Sigmoid colon (tissue), 6 donors: ENCODE measurements at regions not wholly inside any gene's neighbourhood (a gene's known extent, or its start where the extent isn't known, plus 50 kb on each side); places are given as distances from the start of the nearest gene placed in this dataset.

Experiments
- DNase-seq: peaks from one replicate; pipeline ENCODE4 v3.0.0-alpha.2; 2019
- H3K27ac ChIP-seq, 4 donors: fragments of 200-600 bp; sonication (generic); one replicate each; pipeline ENCODE4 v1.5.1; 2016 to 2019; ENCODE audit warnings: mild to moderate bottlenecking in 1 of 4
- H3K27me3 ChIP-seq, 3 donors: fragments of 200-600 bp; sonication (generic); one replicate each; pipeline ENCODE4 v1.5.1; 2019; ENCODE audit warnings: mild to moderate bottlenecking in 1 of 3
- H3K36me3 ChIP-seq, 4 donors: fragments of 200-600 bp; sonication (generic); one replicate each; pipeline ENCODE4 v1.5.1; 2016 to 2019
- H3K4me1 ChIP-seq, 4 donors: fragments of 200-600 bp; sonication (generic); one replicate each; pipeline ENCODE4 v1.5.1; 2017 to 2019
- H3K4me3 ChIP-seq, 4 donors: fragments of 200-600 bp; sonication (generic); one replicate each; pipeline ENCODE4 v1.5.1; 2017 to 2019; ENCODE audit warnings: mild to moderate bottlenecking in 2 of 4, moderate library complexity in 1 of 4
- H3K9me3 ChIP-seq, 4 donors: fragments of 200-600 bp in 3 of 4; sonication (generic) in 3 of 4; one replicate each; pipeline versions ENCODE4 v1.5.1 to v1.6.1; 2013 to 2019
- CTCF ChIP-seq, 4 experiments: fragments of 450-650 bp in 3 of 4; fragments of 200-600 bp in 1 of 4; IDR thresholded peaks; one replicate each; pipeline ENCODE4 v1.5.1; 2016 to 2019; ENCODE audit warnings: antibody characterized with exemption in 4 of 4, mild to moderate bottlenecking in 3 of 4, moderate library complexity in 2 of 4
- EP300 ChIP-seq, 4 donors: sonication (generic); formaldehyde crosslinking; IDR thresholded peaks; one replicate each; pipeline ENCODE4 v1.6.1; 2017; ENCODE audit warnings: antibody characterized with exemption in 4 of 4
- POLR2A ChIP-seq, 2 donors: fragments of 450-650 bp; IDR thresholded peaks; one replicate each; pipeline ENCODE4 v1.6.1; 2016; ENCODE audit warnings: antibody characterized with exemption in 2 of 2, mild to moderate bottlenecking in 2 of 2, moderate library complexity in 2 of 2
- POLR2AphosphoS5 ChIP-seq, 4 donors: sonication (generic); formaldehyde crosslinking; IDR thresholded peaks; one replicate each; pipeline ENCODE4 v1.6.1; 2017; ENCODE audit warnings: antibody characterized with exemption in 4 of 4
- WGBS, 2 donors: extraction: QIAGEN DNeasy Blood & Tissue Kit; methylation state at CpG; one replicate each; pipeline ENCODE4 v1.1.7; 2013; 5-methylcytosine and 5-hydroxymethylcytosine counted together
- intact Hi-C: fragments of 100-400 bp; cut with DNase I; formaldehyde crosslinking; loops from one replicate; pipeline ENCODE4 v1.15.1; 2023
- donor health status: healthy with polysubstance abuse.
- donor health status: healthy.

GRCh38 chr2:10984418-10985135, 72.8 kb downstream of the KCNF1 start:
- Histone ChIP-seq H3K4me1 (no peaks in the 10 kb centered on the region), H3K27me3 (peaks cover 0 to 18% (median 0%) of the 10 kb centered on the region in 3 donors), H3K4me3 (no peak overlapping the region), H3K9me3 (no peaks in the 10 kb centered on the region), H3K36me3 (no peaks in the 10 kb centered on the region), H3K27ac (no peak overlapping the region)
- no peak for DNase-seq
- intact Hi-C loops: no loop called here
- WGBS, 2 donors: 86% methylated on average over 6 of the region's 6 CpGs
- no peak for TF ChIP-seq CTCF (IDR thresholded peaks at IDR 0.05)
- TF ChIP-seq POLR2AphosphoS5 (IDR thresholded peaks at IDR 0.05): no peak
- no peak for TF ChIP-seq POLR2A (IDR thresholded peaks at IDR 0.05)
- no peak for TF ChIP-seq EP300 (IDR thresholded peaks at IDR 0.05)

DNA sequence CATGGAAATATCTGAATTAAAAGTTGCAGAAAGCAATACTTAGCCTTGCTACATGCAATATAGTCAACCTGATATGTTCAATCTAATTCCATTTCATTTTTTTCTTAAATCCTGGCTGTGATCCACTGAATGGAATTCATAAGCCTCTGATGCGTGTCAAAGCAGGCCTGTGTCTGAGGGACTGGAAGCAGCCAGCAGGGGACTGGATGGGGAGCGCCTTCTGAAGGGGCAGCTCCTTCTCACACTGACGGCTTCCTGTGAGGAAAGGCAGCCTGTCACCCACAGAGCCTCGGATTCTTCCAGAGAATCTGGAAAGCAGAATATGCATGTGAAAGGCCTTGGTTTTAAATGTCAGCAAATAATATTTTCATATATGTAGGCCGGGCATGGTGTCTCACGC, 73.5 kb downstream of the KCNF1 start:
- WGBS, 2 donors: 87 to 92% methylated on average over 6 of the region's 6 CpGs

GRCh38 chr2:10985901-10986535, 74.3 kb downstream of the KCNF1 start:
- Histone ChIP-seq H3K4me3 (no peak overlapping the region), H3K4me1 (no peaks in the 10 kb centered on the region), H3K27ac (no peak overlapping the region), H3K27me3 (peaks cover 0 to 18% (median 0%) of the 10 kb centered on the region in 3 donors), H3K36me3 (no peaks in the 10 kb centered on the region), H3K9me3 (no peaks in the 10 kb centered on the region)
- intact Hi-C loops: no loop called here
- TF ChIP-seq CTCF (IDR thresholded peaks at IDR 0.05): no peak
- TF ChIP-seq POLR2AphosphoS5 (IDR thresholded peaks at IDR 0.05): no peak
- TF ChIP-seq EP300 (IDR thresholded peaks at IDR 0.05): no peak
- no peak for TF ChIP-seq POLR2A (IDR thresholded peaks at IDR 0.05)
- DNase-seq: no peak
- WGBS, 2 donors: 91 to 93% methylated on average over 9 of the region's 9 CpGs

More for the DNA sequence above, 73.5 kb downstream of the KCNF1 start:
- intact Hi-C loops: no loop called here
- DNase-seq: no peak
- Histone ChIP-seq H3K9me3 (no peaks in the 10 kb centered on the region), H3K4me3 (no peak overlapping the region), H3K36me3 (no peaks in the 10 kb centered on the region), H3K27me3 (peaks cover 0 to 18% (median 0%) of the 10 kb centered on the region in 3 donors), H3K4me1 (no peaks in the 10 kb centered on the region), H3K27ac (no peak overlapping the region)
- TF ChIP-seq POLR2AphosphoS5 (IDR thresholded peaks at IDR 0.05): no peak
- no peak for TF ChIP-seq EP300 (IDR thresholded peaks at IDR 0.05)
- no peak for TF ChIP-seq POLR2A (IDR thresholded peaks at IDR 0.05)
- TF ChIP-seq CTCF (IDR thresholded peaks at IDR 0.05): no peak

- H3K9me3 ChIP-seq: no peaks in the 10 kb centered on the region
- intact Hi-C loops: no loop called here
- WGBS, 2 donors: 79% methylated on average over 2 of the region's 2 CpGs
- H3K27ac ChIP-seq: no peak overlapping the region
- DNase-seq: no peak
- H3K27me3 ChIP-seq: peaks cover 0 to 18% (median 0%) of the 10 kb centered on the region in 3 donors
- H3K36me3 ChIP-seq: no peaks in the 10 kb centered on the region
- peaks cover 0 to under 1% (median under 1%) of the 10 kb centered on the region in 4 donors for H3K4me1 ChIP-seq
- TF ChIP-seq POLR2AphosphoS5 (IDR thresholded peaks at IDR 0.05): no peak
- TF ChIP-seq EP300 (IDR thresholded peaks at IDR 0.05): no peak
- no peak for TF ChIP-seq POLR2A (IDR thresholded peaks at IDR 0.05)
- TF ChIP-seq CTCF (IDR thresholded peaks at IDR 0.05): no peak
- no peak overlapping the region for H3K4me3 ChIP-seq
Observed at GRCh38 chr2:10987439-10987838, 75.7 kb downstream of the KCNF1 start.
